AG09319 (cell line): ENCODE measurements at regions not wholly inside any gene's neighbourhood (a gene's known extent, or its start where the extent isn't known, plus 50 kb on each side); places are given as distances from the start of the nearest gene placed in this dataset.
A peak's percentile ranks its signal among the peaks of the same experiment; 100 is the strongest.

Experiments used
- DNase-seq: peaks from one replicate; pipeline ENCODE4 v3.0.0-alpha.2; 2010; ENCODE audit warnings: low read depth; ENCODE audit errors: extremely low read depth
- CTCF ChIP-seq: IDR thresholded peaks from 2 replicates; pipeline ENCODE4 v1.5.1; 2011; ENCODE audit warnings: low read depth, mild to moderate bottlenecking, inconsistent platforms, low read length, moderate library complexity

GRCh38 chr18:8982416-8983183 lies 119.9 kb upstream of the NDUFV2 start:
- peak; percentile 84 for DNase-seq
- TF ChIP-seq CTCF: peak; percentile 59

DNA sequence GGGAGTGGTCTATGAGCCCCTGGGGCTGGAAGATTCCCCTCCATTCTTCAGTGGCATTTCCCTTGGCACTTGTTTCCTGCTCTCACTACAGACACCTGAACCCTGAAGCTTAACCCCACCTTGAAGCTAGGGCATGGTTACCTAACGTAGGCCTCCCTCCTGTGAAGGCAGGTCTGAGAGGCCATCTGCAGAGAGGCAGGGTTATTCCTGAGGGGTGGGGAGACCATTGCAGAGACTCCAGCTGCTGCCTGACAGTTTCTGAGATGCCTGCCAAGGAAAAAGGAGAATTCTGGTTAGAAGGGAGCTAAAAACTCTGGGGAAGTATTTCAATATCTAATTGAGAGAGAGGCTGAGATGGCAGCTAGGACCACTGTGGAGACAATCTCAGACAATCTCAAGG lies 119.3 kb upstream of the NDUFV2 start:
- DNase-seq: no peak
- no peak for TF ChIP-seq CTCF

DNA sequence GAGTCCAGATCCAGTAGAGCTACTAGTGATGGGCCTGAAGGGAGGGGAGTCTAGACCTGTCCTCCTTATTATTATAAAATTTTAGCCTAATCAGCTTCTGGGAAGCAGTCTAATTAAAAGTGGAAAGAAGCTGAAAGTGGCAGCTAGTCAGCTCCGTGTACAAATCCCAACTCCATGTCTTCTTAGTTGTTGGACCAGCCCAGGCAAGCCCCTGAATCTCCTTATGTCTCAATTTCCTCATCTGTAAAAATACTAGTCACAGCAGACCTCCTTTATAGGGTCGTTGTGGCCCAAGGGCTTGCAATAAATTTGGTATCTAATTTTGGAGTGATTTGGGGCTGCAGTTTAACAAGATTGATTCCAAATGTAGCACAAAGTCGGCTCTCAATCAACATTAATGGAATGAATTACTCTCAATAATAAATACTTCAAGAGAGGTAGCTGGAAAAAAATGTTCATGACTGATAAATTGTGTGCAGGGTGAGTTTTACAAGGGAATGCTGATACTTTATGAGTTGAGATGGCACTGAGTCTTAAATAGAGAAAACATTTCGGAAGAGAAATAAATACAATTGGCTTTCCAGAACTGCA lies 118.3 kb upstream of the NDUFV2 start:
- DNase-seq: no peak
- TF ChIP-seq CTCF: no peak

DNA sequence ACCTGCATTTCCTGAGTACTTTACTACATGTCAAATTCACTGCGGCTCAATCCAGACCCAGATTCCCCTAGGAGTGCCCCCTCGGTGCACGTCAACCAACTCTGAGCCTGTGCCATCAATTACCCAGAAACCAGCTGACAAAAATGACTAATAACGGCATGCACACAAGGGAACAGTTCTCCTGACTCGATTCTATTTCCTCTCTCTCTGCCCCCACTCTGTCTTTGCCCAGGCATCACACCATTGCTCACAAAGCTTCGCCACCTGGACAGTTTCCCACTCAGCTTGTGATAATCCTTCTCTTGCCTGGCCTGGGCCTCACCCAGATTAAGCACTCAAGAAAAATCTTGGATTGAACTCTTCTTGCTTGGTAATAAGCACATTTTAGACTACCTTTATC lies 115.3 kb upstream of the NDUFV2 start:
- no peak for DNase-seq
- no peak for TF ChIP-seq CTCF

DNA sequence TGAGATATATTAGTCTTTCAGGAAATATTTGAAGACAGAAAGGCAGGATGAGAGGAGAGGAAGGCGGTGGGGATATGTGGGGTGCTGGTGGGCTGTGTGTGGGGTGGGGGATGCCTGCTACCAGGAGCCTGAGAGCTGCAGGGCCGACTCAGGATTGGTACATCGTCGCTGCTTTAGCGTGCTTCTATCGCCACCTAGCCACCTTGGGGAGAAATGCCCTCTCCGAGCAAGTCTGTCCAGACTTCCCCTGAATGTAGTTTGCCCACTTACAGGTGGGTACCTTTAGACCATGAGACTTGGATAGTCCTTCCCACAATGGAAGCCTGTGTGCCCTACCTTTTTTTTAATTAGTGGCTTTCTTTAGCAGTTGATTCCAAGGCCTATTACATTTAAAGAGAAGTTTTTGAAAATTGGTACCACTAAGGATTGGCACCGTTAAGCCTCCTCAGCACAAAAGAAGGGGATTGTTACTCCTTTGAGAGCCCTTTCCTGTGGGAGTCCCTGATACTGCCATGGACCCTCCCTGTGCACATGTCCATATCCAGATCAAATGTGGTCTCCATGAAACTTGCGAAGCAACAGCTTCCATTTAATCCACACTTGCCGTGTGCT lies 114.1 kb upstream of the NDUFV2 start:
- DNase-seq: peak; percentile 34
- TF ChIP-seq CTCF: peak; percentile 94

DNA sequence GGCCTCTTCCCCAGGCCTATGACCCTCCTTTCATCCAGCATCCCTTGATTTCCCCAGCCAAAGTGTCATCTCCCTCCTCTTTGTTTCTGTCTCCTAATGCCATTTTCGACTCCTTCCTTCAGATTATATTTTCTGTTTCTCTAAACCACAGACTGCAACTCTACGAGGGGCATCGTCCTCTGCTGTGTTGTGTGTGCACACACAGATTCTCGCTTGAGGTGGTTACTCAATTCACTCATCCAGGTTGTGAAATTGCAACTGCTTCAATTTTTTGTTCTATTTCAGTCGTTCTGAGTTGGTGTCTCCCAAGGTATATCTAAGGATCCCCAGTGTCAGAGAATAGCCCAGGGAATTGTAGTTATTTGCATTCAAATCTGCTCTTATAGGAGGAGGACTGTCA lies 113.5 kb upstream of the NDUFV2 start:
- TF ChIP-seq CTCF: no peak
- no peak for DNase-seq

DNA sequence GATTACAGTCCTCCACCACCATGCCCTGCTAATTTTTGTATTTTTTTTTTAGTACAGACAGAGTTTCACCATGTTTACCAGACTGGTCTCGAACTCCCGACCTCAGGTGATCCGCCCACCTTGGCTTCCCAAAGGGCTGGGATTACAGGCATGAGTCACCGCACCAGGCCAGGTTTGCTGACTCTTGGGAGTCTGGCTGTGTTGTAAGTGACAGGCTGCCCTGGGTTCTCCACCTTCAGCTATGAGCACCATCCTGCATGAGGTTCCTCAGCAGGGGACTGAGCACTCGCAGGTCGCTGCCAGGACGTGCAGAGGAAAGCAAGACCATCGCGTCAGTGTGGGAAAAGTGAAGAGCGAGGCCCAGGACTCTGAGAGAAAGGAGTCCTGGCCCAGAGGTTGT lies 112.6 kb upstream of the NDUFV2 start:
- TF ChIP-seq CTCF: no peak
- no peak for DNase-seq
